Effector memory CD4-positive, alpha-beta T cell (primary cell): ENCODE measurements at regions not wholly inside any gene's neighbourhood (a gene's known extent, or its start where the extent isn't known, plus 50 kb on each side); places are given as distances from the start of the nearest gene placed in this dataset.

Experiments used
- DNase-seq, 3 donors: peaks; one replicate each; pipeline ENCODE4 v3.0.0-alpha.2; 2020
- H3K27ac ChIP-seq: 2 replicates; pipeline ENCODE4 v1.7.0; 2013; ENCODE audit warnings: mild to moderate bottlenecking, low read length, moderate library complexity; ENCODE audit not compliant: insufficient read depth, poor library complexity, severe bottlenecking
- H3K27me3 ChIP-seq: replicated peaks from 2 replicates; pipeline ENCODE4 v1.7.0; 2013; ENCODE audit warnings: mild to moderate bottlenecking, low read length; ENCODE audit not compliant: insufficient read depth, control insufficient read depth, poor library complexity, severe bottlenecking
- H3K36me3 ChIP-seq: 2 replicates; pipeline ENCODE4 v1.7.0; 2013; ENCODE audit warnings: mild to moderate bottlenecking, low read length, moderate library complexity; ENCODE audit not compliant: control insufficient read depth, insufficient read depth
- H3K4me1 ChIP-seq: 2 replicates; pipeline ENCODE4 v1.7.0; 2013; ENCODE audit warnings: low read length, mild to moderate bottlenecking; ENCODE audit not compliant: control insufficient read depth, insufficient read depth, poor library complexity, severe bottlenecking
- H3K4me3 ChIP-seq: 2 replicates; pipeline ENCODE4 v1.7.0; 2013; ENCODE audit warnings: low read length, low read depth, mild to moderate bottlenecking; ENCODE audit not compliant: insufficient read depth, poor library complexity, severe bottlenecking
- H3K9me3 ChIP-seq: 2 replicates; pipeline ENCODE4 v1.7.0; 2013; ENCODE audit warnings: mild to moderate bottlenecking, low read length, moderate library complexity; ENCODE audit not compliant: control insufficient read depth

- peaks cover 8% of the 10 kb centered on the region for H3K4me1 ChIP-seq
- DNase-seq = no peak
- H3K36me3 ChIP-seq = no peaks in the 10 kb centered on the region
- H3K9me3 ChIP-seq = no peaks in the 10 kb centered on the region
- no peak overlapping the region for H3K27ac ChIP-seq
- H3K27me3 ChIP-seq = no peaks in the 10 kb centered on the region
- H3K4me3 ChIP-seq = no peak overlapping the region
Measured at GRCh38 chr2:239607517-239608191, 206.8 kb upstream of the HDAC4 start.

- H3K36me3 ChIP-seq = no peaks in the 10 kb centered on the region
- H3K4me3 ChIP-seq = no peak overlapping the region
Measured at GRCh38 chr2:239606741-239607516, 206.1 kb upstream of the HDAC4 start.

GRCh38 chr2:239605976-239606375 is 205.2 kb upstream of the HDAC4 start:
- Histone ChIP-seq H3K27me3 (no peaks in the 10 kb centered on the region), H3K4me1 (peaks cover 23% of the 10 kb centered on the region), H3K4me3 (no peak overlapping the region), H3K36me3 (no peaks in the 10 kb centered on the region), H3K27ac (no peak overlapping the region), H3K9me3 (no peaks in the 10 kb centered on the region)
- DNase-seq = no peak

More at GRCh38 chr2:239606741-239607516, 206.1 kb upstream of the HDAC4 start:
- Histone ChIP-seq H3K9me3 (no peaks in the 10 kb centered on the region), H3K4me1 (peaks cover 15% of the 10 kb centered on the region), H3K27ac (no peak overlapping the region), H3K27me3 (no peaks in the 10 kb centered on the region)
- DNase-seq = no peak

GRCh38 chr2:239605409-239605808 is 204.6 kb upstream of the HDAC4 start:
- H3K9me3 ChIP-seq = no peaks in the 10 kb centered on the region
- no peaks in the 10 kb centered on the region for H3K36me3 ChIP-seq
- DNase-seq = no peak
- H3K27ac ChIP-seq = no peak overlapping the region
- no peak overlapping the region for H3K4me3 ChIP-seq
- no peaks in the 10 kb centered on the region for H3K27me3 ChIP-seq
- peaks cover 23% of the 10 kb centered on the region for H3K4me1 ChIP-seq

GRCh38 chr2:239604861-239605260 is 204.0 kb upstream of the HDAC4 start:
- H3K4me3 ChIP-seq = no peak overlapping the region
- DNase-seq = no peak
- no peaks in the 10 kb centered on the region for H3K36me3 ChIP-seq
- peaks cover 23% of the 10 kb centered on the region for H3K4me1 ChIP-seq
- H3K9me3 ChIP-seq = no peaks in the 10 kb centered on the region
- H3K27ac ChIP-seq = no peak overlapping the region
- H3K27me3 ChIP-seq = no peaks in the 10 kb centered on the region

GRCh38 chr2:239603411-239604356 is 202.9 kb upstream of the HDAC4 start:
- Histone ChIP-seq H3K27ac (no peak overlapping the region), H3K36me3 (no peaks in the 10 kb centered on the region), H3K27me3 (no peaks in the 10 kb centered on the region), H3K9me3 (no peaks in the 10 kb centered on the region), H3K4me3 (no peak overlapping the region), H3K4me1 (peaks cover 23% of the 10 kb centered on the region)
- no peak for DNase-seq

- no peaks in the 10 kb centered on the region for H3K36me3 ChIP-seq
- no peak overlapping the region for H3K27ac ChIP-seq
- no peaks in the 10 kb centered on the region for H3K27me3 ChIP-seq
- peaks cover 23% of the 10 kb centered on the region for H3K4me1 ChIP-seq
- DNase-seq = no peak
- no peaks in the 10 kb centered on the region for H3K9me3 ChIP-seq
- H3K4me3 ChIP-seq = no peak overlapping the region
Measured at GRCh38 chr2:239602290-239603282, 201.8 kb upstream of the HDAC4 start.

- H3K4me1 ChIP-seq = peaks cover 23% of the 10 kb centered on the region
- H3K27me3 ChIP-seq = no peaks in the 10 kb centered on the region
- no peaks in the 10 kb centered on the region for H3K36me3 ChIP-seq
- H3K4me3 ChIP-seq = no peak overlapping the region
- DNase-seq = no peak
- no peak overlapping the region for H3K27ac ChIP-seq
- no peaks in the 10 kb centered on the region for H3K9me3 ChIP-seq
Measured at GRCh38 chr2:239601880-239602279, 201.1 kb upstream of the HDAC4 start.

- no peak overlapping the region for H3K4me3 ChIP-seq
- H3K27ac ChIP-seq = no peak overlapping the region
- no peaks in the 10 kb centered on the region for H3K27me3 ChIP-seq
- H3K9me3 ChIP-seq = no peaks in the 10 kb centered on the region
- H3K4me1 ChIP-seq = peaks cover 23% of the 10 kb centered on the region
- no peak for DNase-seq
- H3K36me3 ChIP-seq = no peaks in the 10 kb centered on the region
Measured at GRCh38 chr2:239601201-239601851, 200.5 kb upstream of the HDAC4 start.
